ENCODE measurements at regions not wholly inside any gene's neighbourhood (a gene's known extent, or its start where the extent isn't known, plus 50 kb on each side); places are given as distances from the start of the nearest gene placed in this dataset.

DNA sequence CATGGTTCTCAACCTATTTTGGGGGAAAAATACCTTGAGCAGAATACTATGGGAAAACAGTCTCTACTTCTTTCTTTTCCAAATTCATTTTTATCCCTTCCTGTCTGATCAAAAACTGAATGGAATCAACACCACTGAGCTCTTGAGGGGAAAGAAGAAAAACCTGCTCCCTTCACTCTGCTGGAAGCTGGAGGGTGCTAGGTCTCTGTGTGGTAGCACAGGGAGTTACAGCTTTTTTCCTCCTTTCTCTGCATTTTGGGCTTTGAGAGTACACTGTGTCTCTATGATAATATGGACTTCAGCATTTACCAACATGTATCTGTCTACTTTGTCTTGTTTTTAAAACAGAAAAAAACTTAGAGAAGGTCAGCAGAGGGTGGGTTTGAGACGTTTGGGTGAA lies 417.2 kb upstream of the SYT1 start:
- Histone ChIP-seq H3K4me3 (ENCODE audit: low read length) (no peak overlapping the region), H3K9ac (ENCODE audit: low read length) (no peak overlapping the region), H3K4me1 (ENCODE audit: control insufficient read depth, low read depth, low read length) (peaks cover 2% of the 10 kb centered on the region), H3K36me3 (ENCODE audit: control insufficient read depth, low read depth, low read length) (no peaks in the 10 kb centered on the region), H3K27me3 (ENCODE audit: control insufficient read depth, insufficient read depth, low read length) (no peaks in the 10 kb centered on the region), H3K27ac (ENCODE audit: low read length) (no peak overlapping the region), H3K9me3 (ENCODE audit: control insufficient read depth, low read depth, low read length) (no peaks in the 10 kb centered on the region)

DNA sequence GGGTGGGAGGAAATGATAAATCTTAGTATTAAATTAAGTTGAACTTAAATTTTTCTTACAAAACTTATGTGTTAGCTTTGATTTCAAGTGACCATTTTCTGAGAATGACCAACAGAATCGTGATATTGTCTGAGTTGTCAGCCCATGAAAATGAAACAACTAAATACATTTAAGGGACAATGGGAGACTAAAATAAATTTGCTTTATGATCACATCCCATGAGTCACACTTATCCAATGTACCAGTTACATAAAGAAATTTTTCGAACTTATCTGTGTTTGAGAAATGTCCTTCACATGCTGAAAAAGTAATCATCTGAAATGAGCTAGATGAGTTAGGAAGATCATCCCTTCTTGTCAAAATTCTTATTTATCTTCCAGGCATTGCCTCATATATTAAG lies 415.9 kb upstream of the SYT1 start:
- Histone ChIP-seq H3K4me3 (ENCODE audit: low read length) (no peak overlapping the region), H3K36me3 (ENCODE audit: control insufficient read depth, low read depth, low read length) (no peaks in the 10 kb centered on the region), H3K9me3 (ENCODE audit: control insufficient read depth, low read depth, low read length) (no peaks in the 10 kb centered on the region), H3K27ac (ENCODE audit: low read length) (no peak overlapping the region), H3K4me1 (ENCODE audit: control insufficient read depth, low read depth, low read length) (peaks cover 5% of the 10 kb centered on the region), H3K9ac (ENCODE audit: low read length) (no peak overlapping the region), H3K27me3 (ENCODE audit: control insufficient read depth, insufficient read depth, low read length) (no peaks in the 10 kb centered on the region)

DNA sequence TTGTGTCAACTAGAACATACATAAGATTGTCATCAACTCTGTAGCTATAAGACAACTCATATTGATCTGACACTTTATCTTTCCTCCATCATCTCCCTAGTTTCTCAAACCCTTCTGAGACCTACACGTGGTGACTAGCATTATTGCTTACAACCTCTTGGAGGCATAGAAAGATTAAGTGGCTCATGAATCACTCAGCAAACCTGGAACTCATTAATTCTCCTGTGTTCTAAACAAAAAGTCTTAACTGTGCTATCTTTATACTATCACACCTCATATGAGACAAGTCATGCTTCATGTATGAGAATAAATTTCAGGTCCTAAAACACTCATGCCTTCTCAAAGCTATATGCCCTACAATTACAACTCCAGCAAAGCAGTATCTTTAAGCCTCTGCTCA lies 408.6 kb upstream of the SYT1 start:
- Histone ChIP-seq H3K27ac (ENCODE audit: low read length) (no peak overlapping the region), H3K36me3 (ENCODE audit: control insufficient read depth, low read depth, low read length) (no peaks in the 10 kb centered on the region), H3K27me3 (ENCODE audit: control insufficient read depth, insufficient read depth, low read length) (no peaks in the 10 kb centered on the region), H3K4me3 (ENCODE audit: low read length) (no peak overlapping the region), H3K9me3 (ENCODE audit: control insufficient read depth, low read depth, low read length) (no peaks in the 10 kb centered on the region), H3K4me1 (ENCODE audit: control insufficient read depth, low read depth, low read length) (peaks cover 9% of the 10 kb centered on the region), H3K9ac (ENCODE audit: low read length) (no peak overlapping the region)

DNA sequence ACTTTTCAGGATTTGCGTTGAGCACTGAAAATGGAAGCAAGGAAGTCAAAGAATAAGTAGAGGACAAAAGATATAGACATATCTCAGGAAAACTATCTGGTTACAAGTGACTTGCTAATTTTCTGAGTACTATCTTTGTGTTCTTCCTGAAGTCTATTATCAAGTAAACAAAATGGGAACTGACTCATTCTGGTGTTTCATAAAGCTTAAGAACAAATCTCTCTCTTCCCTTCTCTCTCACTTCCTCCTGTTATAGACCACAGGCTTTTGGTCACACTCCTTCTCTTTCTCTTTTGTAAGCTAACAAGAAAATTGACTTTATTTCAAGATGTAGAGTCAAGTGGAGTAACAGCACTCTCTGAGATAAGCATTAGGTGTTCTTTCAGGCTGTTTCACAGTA lies 406.6 kb upstream of the SYT1 start:
- Histone ChIP-seq H3K36me3 (ENCODE audit: control insufficient read depth, low read depth, low read length) (no peaks in the 10 kb centered on the region), H3K27me3 (ENCODE audit: control insufficient read depth, insufficient read depth, low read length) (no peaks in the 10 kb centered on the region), H3K9me3 (ENCODE audit: control insufficient read depth, low read depth, low read length) (no peaks in the 10 kb centered on the region), H3K4me1 (ENCODE audit: control insufficient read depth, low read depth, low read length) (peaks cover 4% of the 10 kb centered on the region), H3K4me3 (ENCODE audit: low read length) (no peak overlapping the region), H3K9ac (ENCODE audit: low read length) (no peak overlapping the region), H3K27ac (ENCODE audit: low read length) (no peak overlapping the region)

DNA sequence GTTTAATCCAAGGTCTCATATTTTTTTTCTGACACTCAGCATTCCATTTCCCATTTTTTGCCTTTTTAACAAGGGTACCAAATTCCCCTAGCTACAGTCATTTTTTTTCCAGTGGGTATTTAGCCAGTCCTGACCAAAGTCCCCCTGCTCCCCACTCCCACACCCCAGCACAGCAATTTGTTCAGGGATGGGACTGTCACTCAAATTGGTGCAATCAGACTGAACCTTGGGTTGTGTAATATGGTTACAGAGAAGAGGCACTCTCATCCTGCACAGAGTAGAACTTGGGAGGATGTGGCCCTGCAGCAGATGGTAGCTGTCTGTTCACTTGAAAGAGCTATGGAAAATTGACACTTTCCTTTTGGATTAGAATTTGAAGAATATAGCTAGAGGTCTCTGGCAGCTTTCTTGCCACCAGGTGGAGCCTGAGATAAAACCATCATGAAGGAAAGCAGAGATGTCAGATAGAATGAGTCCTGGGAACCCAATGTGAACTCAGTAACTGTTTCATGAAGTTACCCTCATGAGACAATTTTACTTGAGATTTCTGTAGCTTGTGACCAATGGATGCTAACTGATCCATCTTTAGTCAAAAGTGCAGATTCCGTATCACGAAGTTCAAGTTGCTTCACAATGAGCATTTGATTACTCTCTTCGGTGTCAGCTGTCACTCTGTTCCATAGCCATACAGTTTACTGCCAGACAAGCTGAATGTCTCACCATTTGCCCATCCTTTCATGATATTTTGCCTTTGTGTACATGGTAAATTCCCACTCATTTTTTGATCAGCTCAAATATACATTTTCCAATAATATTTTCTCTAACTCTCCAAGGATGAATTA lies 394.0 kb upstream of the SYT1 start:
- Histone ChIP-seq H3K27me3 (ENCODE audit: control insufficient read depth, insufficient read depth, low read length) (no peaks in the 10 kb centered on the region), H3K4me1 (ENCODE audit: control insufficient read depth, low read depth, low read length) (peaks cover 3% of the 10 kb centered on the region), H3K4me3 (ENCODE audit: low read length) (no peak overlapping the region), H3K36me3 (ENCODE audit: control insufficient read depth, low read depth, low read length) (no peaks in the 10 kb centered on the region), H3K9ac (ENCODE audit: low read length) (no peak overlapping the region), H3K27ac (ENCODE audit: low read length) (no peak overlapping the region), H3K9me3 (ENCODE audit: control insufficient read depth, low read depth, low read length) (no peaks in the 10 kb centered on the region)

DNA sequence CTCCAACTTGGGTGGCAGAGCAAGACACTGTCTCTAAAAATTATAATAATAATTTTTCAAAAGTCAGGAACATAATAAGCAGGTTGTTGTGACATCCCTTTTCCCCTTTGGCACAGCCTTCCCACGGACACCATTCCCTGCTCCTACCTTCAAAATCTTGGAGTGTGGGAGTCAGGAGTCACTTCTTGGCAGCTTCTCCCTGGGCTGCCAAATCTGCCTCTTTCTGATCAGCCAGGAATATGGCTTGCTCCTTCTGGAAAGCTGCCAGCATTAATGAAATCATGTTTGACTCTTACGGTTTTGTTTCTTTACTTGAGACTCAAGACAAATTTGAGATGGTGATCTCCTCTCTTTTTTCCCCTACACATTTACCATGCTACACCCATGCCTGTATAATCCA lies 391.4 kb upstream of the SYT1 start:
- Histone ChIP-seq H3K9me3 (ENCODE audit: control insufficient read depth, low read depth, low read length) (no peaks in the 10 kb centered on the region), H3K9ac (ENCODE audit: low read length) (no peak overlapping the region), H3K4me3 (ENCODE audit: low read length) (no peak overlapping the region)

DNA sequence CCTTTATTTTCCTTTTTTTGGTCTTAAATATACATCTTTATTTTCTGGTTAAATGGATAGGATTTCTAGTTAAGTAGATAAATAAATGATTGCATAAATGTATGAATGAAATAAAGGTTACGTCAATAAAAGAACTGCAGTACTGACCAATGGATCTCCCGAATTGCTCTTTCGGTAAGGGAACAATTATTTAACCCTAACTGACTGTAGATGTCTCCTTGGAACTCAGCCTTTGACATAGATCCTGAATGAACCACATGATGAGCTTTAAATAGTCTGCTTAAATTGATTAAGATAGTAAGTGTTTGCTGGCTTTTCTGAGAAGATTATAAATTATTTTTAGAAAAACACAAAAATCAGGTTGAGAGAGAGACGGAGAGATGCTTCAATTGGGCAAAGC lies 391.0 kb upstream of the SYT1 start:
- Histone ChIP-seq H3K9me3 (ENCODE audit: control insufficient read depth, low read depth, low read length) (no peaks in the 10 kb centered on the region), H3K27ac (ENCODE audit: low read length) (no peak overlapping the region), H3K4me1 (ENCODE audit: control insufficient read depth, low read depth, low read length) (no peaks in the 10 kb centered on the region), H3K9ac (ENCODE audit: low read length) (no peak overlapping the region), H3K27me3 (ENCODE audit: control insufficient read depth, insufficient read depth, low read length) (no peaks in the 10 kb centered on the region), H3K4me3 (ENCODE audit: low read length) (no peak overlapping the region), H3K36me3 (ENCODE audit: control insufficient read depth, low read depth, low read length) (no peaks in the 10 kb centered on the region)

More for the DNA sequence above, 391.4 kb upstream of the SYT1 start:
- no peaks in the 10 kb centered on the region for H3K27me3 ChIP-seq (ENCODE audit: control insufficient read depth, insufficient read depth, low read length)
- H3K27ac ChIP-seq (ENCODE audit: low read length): no peak overlapping the region
- no peaks in the 10 kb centered on the region for H3K36me3 ChIP-seq (ENCODE audit: control insufficient read depth, low read depth, low read length)
- H3K4me1 ChIP-seq (ENCODE audit: control insufficient read depth, low read depth, low read length): no peaks in the 10 kb centered on the region

DNA sequence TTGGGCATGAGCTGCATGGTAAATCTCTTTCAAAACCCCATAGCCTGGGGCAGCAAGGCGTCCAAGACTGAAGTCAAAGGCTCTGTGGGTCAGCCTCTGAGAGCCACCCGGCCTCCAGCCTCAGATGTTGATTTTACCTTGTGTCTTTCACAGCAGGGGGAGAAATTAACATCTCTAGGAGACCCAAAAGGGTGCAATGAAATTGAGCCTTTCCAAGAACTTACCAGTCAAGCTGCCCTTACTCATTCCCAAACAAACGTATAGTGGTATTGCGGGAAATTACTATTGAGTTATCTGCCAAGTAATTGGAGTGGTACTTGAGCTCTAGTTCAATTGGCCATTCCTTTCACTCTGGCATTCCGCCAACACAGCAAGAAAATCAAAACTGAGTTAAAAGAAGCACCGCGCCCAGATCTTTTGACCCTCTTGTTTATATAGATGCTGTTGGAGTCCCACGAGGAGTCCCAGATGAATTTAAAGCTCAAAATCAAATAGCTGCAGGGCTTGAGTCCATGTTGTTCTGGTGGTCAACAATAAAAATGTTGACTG lies 380.7 kb upstream of the SYT1 start:
- Histone ChIP-seq H3K4me1 (ENCODE audit: control insufficient read depth, low read depth, low read length) (no peaks in the 10 kb centered on the region), H3K9ac (ENCODE audit: low read length) (no peak overlapping the region), H3K4me3 (ENCODE audit: low read length) (no peak overlapping the region), H3K27me3 (ENCODE audit: control insufficient read depth, insufficient read depth, low read length) (no peaks in the 10 kb centered on the region), H3K36me3 (ENCODE audit: control insufficient read depth, low read depth, low read length) (no peaks in the 10 kb centered on the region), H3K27ac (ENCODE audit: low read length) (no peak overlapping the region), H3K9me3 (ENCODE audit: control insufficient read depth, low read depth, low read length) (no peaks in the 10 kb centered on the region)

DNA sequence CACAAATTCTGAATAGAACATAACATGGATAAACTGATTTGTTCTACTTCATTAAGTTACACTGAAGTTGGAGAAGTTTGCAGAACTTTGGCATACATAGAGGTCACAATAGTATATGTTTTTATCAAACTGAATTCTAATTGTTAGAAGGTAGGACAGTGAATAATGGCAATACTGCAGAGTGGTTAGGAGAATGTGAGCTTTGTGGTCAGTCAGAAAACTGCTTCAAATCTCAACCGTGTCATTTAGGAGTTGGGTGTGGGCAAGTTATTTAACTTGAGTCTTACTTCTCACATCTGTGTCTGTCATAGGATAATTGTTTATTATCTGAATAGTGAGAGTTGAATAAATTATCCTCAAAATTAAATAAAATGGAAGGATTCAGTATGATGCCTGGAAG lies 374.6 kb upstream of the SYT1 start:
- no peaks in the 10 kb centered on the region for H3K36me3 ChIP-seq (ENCODE audit: control insufficient read depth, low read depth, low read length)
- no peaks in the 10 kb centered on the region for H3K9me3 ChIP-seq (ENCODE audit: control insufficient read depth, low read depth, low read length)
- H3K27me3 ChIP-seq (ENCODE audit: control insufficient read depth, insufficient read depth, low read length): no peaks in the 10 kb centered on the region
- no peak overlapping the region for H3K4me3 ChIP-seq (ENCODE audit: low read length)
- no peaks in the 10 kb centered on the region for H3K4me1 ChIP-seq (ENCODE audit: control insufficient read depth, low read depth, low read length)
- H3K9ac ChIP-seq (ENCODE audit: low read length): no peak overlapping the region
- H3K27ac ChIP-seq (ENCODE audit: low read length): no peak overlapping the region

DNA sequence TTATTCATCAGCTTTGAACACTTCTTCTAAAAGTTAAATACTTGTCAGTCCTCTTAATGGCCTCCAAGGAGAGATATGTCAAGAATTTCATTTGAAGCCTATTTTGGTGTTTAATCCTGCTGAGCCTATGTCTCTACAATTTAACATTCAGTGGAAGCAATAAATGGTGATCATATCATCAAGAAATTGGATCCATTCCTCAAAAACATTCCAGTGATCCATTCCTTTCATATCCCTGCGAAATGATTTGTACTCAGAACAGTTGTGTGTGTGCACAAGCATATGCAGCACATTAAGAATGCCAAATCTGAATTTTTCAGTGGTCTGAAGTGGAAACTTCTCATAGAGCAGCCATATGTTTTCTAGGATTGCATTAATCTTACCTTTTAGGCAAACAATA lies 373.7 kb upstream of the SYT1 start:
- H3K4me3 ChIP-seq (ENCODE audit: low read length): no peak overlapping the region
- no peak overlapping the region for H3K9ac ChIP-seq (ENCODE audit: low read length)
- H3K4me1 ChIP-seq (ENCODE audit: control insufficient read depth, low read depth, low read length): no peaks in the 10 kb centered on the region
- no peaks in the 10 kb centered on the region for H3K9me3 ChIP-seq (ENCODE audit: control insufficient read depth, low read depth, low read length)
- no peaks in the 10 kb centered on the region for H3K36me3 ChIP-seq (ENCODE audit: control insufficient read depth, low read depth, low read length)
- no peak overlapping the region for H3K27ac ChIP-seq (ENCODE audit: low read length)
- no peaks in the 10 kb centered on the region for H3K27me3 ChIP-seq (ENCODE audit: control insufficient read depth, insufficient read depth, low read length)

DNA sequence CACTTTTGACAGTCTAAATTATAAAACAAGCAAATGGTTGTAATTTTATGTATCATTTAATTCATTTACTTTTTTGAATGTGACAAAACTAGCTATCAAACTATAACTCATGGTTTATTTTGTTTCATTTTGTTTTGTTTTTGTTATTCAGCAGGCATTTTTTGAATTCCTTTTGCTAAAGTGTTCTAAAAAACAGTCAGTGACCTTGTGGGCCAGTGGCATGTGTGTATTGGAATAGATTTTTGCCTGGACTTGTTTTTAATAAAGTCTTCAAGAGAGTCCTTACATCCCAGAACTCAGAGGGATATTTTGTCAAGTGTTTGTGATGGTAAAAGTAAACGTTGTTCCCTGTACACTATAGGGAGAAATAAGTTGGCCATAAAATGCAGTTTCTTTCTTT lies 369.7 kb upstream of the SYT1 start:
- H3K4me3 ChIP-seq (ENCODE audit: low read length): no peak overlapping the region
- no peak overlapping the region for H3K27ac ChIP-seq (ENCODE audit: low read length)
- no peaks in the 10 kb centered on the region for H3K9me3 ChIP-seq (ENCODE audit: control insufficient read depth, low read depth, low read length)
- no peaks in the 10 kb centered on the region for H3K4me1 ChIP-seq (ENCODE audit: control insufficient read depth, low read depth, low read length)
- H3K27me3 ChIP-seq (ENCODE audit: control insufficient read depth, insufficient read depth, low read length): no peaks in the 10 kb centered on the region
- H3K36me3 ChIP-seq (ENCODE audit: control insufficient read depth, low read depth, low read length): no peaks in the 10 kb centered on the region
- no peak overlapping the region for H3K9ac ChIP-seq (ENCODE audit: low read length)

DNA sequence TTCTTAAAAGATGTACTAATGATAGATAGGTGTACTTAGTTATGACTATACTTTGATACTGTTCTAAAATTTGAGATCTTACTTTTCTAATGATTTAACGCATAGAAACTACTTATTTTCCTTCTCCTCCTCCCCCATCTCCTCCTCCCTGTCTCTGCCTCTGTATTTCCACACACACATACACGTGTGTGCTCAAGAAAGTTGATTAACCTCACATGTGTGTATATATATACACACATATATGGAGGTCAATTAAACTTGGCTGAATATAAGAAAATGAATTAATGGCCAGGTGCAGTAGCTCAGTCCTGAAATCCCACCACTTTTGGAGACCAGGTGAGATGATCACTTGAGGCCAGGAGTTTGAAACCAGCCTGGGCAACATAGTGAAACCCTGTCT lies 362.7 kb upstream of the SYT1 start:
- Histone ChIP-seq H3K4me3 (ENCODE audit: low read length) (no peak overlapping the region), H3K9me3 (ENCODE audit: control insufficient read depth, low read depth, low read length) (no peaks in the 10 kb centered on the region), H3K27me3 (ENCODE audit: control insufficient read depth, insufficient read depth, low read length) (no peaks in the 10 kb centered on the region), H3K36me3 (ENCODE audit: control insufficient read depth, low read depth, low read length) (no peaks in the 10 kb centered on the region), H3K4me1 (ENCODE audit: control insufficient read depth, low read depth, low read length) (no peaks in the 10 kb centered on the region), H3K9ac (ENCODE audit: low read length) (no peak overlapping the region), H3K27ac (ENCODE audit: low read length) (no peak overlapping the region)
